Kidney capillary endothelial cell (primary cell): ENCODE measurements at regions not wholly inside any gene's neighbourhood (a gene's known extent, or its start where the extent isn't known, plus 50 kb on each side); places are given as distances from the start of the nearest gene placed in this dataset.

ENCODE experiments used
- DNase-seq: peaks from one replicate; pipeline ENCODE4 v3.0.0-alpha.2; 2018; ENCODE audit warnings: low spot score

DNA sequence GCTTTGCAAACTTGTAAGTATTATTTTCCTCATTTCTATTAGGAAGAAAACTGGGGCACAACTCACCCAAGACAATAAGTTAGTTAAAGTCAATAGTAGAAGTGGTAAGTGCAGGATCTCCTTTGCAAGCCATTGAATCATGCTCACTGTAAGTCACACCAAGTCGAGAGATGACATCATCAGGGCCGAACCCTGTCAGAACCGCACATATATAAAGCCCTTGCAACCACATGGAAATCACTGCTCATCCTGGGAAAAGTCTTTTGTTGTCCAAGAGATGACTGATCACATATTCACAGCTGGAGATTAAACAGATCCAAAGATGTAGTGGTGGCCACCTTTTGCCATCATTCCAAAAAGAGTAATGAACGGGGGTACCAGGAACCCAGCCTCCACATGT lies 484.8 kb upstream of the ID2 start:
- DNase-seq = no peak

DNA sequence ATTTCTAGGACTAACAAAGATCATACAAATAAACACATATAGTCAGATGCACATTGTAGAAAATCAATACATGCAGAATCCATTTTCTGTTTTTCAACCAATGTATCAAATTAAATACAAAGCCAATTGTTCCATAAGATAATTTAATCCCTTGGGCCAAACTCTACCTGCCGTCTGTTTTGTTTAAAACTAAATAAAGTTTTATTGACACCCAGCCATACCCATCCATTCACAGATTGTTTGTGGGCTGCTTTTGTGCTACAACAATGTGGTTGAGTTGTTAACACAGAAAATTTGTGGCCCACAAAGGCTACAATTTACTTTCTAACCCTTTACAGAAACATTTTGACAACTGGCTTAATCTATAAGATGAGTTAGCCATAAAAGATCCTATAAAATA lies 484.0 kb upstream of the ID2 start:
- no peak for DNase-seq

DNA sequence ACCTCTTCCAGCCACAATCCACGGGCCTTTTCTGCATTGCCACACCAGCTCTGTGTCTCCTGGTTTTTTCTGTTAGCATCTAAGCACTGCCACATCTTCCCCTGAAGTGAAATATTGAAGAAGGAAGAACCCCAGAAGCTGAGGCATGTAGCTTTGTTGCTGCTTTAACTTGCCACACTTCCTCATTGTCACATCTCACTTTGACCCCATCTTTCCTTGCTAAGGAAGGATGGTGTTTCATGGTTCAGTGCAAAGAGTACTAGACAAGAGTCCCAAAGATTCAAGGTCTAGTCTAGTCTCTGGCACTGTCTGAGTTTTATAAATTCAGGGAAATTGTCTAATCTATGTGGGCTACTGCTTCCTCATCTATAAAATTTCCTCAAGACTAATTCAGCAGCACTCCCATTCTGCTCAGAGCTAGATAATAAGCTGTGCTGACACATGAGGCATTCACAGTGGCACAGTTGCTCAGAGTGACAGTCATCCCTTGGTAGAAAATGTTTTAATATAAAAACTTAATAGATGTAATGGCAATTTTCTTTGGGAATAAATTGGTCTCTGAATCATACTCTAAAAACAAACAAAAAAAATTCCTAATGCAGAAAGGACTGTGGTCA lies 483.0 kb upstream of the ID2 start:
- no peak for DNase-seq

DNA sequence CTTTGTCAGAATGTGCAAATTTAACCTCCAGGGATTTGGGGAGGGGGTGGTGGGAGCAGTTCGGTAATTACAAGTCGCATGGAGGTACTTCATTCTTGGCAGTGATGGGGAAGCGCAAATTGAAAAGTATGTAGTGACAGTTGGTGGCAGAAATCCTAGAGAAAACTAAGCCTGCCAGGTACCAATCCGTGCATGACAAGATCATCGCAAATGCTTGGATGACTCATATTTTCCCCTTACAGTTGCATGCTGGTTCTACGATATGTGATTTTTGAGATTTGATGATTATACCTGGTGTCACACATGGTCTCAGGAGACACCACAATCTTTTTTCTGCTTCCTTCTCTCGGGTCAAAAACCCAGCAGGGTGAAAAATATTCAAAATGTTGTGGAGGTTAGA lies 479.7 kb upstream of the ID2 start:
- DNase-seq = no peak

DNA sequence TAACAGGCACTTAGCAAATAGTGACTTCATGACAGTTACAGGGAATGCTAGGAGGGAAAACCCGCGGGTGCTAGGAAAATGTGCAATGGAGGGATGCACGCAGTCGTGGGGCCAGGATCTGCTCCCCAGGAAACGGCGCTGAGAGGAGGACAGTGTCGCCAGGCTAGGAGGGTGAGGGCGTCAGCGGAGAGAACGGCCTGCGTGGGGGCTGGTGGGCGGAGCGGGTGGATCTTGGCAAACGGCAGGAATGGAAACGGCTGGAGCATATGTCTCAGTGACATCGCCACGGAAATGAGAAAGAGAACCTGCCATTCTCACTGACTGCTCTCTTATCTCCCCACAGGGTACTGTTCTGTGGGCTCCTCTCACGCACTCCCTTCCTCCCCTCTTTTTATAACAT lies 478.5 kb upstream of the ID2 start:
- no peak for DNase-seq

DNA sequence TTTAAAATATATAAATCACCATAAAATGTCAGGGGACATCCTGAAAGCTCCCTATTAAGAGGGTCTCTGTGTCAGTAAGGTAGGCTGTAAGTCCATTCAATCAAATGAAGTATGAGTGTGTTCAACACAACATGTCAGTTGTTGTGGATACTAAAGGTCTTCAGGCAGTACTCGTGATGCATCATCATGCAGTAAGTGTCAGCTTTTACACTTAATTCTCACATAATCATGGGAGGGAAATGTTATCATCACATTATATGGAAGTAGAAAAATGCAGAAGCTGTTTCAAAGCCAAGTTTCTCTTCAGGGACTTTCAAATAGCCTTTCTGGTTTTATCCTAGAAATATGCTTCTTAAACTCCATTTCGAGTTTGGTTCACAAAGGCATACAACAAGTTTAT lies 477.1 kb upstream of the ID2 start:
- DNase-seq = no peak

DNA sequence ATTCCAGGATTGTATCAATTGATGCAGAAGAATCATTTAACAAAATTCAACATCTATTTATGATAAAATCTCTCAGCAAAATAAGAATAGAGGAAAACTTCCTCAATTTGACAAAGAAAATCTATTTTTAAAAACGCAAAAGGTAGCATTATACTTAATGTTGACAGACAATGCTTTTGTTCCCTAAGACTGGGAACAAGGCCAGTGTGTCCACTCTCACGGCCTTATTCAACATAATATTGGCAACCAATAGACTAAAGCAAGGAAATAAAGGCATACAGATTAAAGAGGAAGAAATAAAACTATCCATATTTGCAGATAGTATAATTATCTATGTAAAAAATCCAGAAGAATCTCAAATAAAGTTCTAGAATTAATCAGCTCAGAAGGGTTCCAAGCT lies 472.4 kb upstream of the ID2 start:
- DNase-seq = no peak

DNA sequence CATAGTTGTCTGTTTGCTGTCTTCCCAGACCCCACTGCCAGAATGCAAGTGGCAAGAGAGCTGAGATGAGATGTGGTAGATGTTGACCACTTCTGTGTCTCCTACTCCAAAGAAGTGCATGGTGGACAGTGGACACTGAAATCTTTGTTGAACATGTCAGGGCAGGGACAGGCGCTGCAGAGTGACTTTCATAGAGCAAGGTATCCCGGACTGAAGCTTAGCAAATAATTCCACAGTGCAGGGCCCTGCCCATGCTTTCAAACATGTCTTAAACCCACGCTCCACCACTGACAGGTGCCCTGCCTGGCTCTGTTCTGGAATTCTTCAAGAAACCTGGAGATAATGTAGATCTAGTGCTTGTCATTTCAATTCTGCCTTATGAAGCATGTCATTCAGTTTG lies 470.5 kb upstream of the ID2 start:
- no peak for DNase-seq

DNA sequence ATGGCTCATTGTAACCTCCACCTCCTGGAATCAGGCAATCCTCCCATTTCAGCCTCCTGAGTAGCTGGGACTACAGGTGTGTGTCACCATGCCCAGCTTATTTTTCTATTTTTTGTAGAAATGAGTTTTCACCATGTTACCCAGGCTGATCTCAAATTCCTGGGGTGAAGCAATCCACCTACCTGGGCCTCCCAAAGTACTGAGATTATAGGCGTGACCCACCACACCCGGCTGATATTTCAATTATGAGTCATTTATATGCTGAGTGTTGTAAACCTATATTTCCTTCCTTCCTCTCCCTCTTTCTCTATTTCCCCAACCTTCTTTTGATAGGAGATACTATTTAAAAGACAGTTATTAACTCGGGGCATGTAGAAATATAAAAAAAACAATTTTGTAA lies 469.6 kb upstream of the ID2 start:
- no peak for DNase-seq

DNA sequence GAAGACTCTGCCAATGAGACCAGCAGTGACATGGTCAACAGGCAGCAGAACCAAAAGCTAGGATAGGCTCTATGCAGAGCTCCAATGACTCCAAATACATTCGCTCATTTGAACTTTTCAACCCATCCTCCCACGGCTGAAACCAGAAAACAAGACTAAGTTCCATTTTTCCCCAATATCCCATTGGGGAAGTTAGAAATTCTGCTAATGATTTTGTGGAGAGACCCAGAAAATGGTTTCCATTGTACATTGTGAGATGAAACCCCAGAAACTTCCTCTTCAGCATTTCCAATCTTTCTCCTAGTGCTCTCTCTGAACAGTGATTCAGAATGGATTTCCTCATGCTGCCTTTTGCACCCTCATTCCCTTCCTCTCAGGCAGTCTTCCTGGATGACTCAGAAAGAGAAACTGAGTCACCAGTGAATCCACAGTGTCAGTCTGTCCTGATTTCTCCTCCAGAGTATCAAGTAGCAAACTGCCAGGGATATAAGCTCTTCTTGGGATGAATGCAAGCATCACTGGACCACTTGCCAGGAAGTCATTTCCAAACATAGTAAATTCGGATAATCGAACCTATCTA lies 467.7 kb upstream of the ID2 start:
- no peak for DNase-seq

DNA sequence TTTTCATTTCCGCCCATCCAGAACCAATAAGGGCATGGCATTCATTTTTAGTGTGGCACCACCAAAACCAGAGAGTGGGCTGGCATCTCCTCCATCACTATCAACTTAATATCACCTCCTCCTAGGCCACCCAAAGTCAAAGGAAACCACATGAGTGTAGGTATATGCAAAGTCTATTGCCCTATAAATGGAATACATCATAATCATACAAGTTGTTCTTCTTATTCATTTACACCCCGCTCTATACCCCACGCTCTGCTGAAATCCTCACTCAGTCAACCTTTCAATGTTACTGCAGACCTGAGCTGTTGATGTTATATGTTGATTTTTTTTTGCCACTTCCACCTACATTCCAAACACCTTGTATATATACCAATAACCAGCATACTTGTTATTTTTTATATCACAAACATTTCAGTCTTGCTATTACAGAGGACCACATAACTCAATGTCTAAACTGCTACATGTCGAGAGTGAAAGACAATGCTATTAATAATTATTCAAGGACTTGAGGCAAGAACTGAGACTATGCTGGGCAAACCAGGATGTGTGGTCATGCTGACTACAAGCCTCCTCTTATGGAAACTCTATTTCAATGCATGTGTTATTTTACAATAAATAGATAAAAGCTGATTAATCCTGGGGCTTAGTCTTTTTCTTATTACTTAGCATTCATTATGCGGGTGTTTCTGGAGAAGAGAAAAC lies 466.5 kb upstream of the ID2 start:
- DNase-seq = no peak

DNA sequence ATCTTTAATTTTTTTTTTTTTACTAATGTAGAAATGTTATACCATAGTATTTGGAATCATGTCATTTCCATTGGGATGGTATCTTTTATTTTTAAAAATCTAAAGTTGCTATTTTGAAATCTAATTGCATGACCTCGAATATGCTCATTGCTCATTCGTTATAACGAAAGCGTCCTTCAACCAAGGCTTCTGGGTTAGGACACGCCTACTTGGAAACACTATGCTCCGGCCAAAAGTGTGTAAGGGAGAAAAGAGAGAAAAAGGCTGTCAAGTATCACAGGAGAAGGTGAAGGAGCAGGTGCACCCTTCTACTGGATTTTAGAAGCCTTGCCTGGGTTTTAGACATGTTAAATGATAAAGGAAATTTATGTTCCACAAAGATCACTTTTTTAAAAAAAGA lies 465.9 kb upstream of the ID2 start:
- DNase-seq = no peak

DNA sequence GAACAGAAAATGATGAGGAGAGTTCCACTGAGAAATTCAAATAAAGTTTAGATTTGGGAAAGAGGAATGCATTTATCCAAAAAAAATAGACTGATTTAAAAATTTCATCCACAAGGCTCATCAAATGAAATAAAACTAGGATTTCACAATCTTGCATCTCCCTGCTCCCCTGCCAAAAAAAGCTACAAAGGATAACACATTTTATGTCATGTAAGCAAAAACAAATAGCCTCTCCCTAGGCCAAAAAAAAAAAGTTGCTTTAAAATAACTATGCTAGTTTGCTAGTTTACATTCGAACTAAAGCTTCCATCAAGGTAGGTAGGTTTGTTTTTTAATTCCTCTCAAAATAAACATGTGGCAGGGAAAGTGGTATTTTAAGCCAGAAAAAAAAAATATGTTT lies 465.5 kb upstream of the ID2 start:
- no peak for DNase-seq

DNA sequence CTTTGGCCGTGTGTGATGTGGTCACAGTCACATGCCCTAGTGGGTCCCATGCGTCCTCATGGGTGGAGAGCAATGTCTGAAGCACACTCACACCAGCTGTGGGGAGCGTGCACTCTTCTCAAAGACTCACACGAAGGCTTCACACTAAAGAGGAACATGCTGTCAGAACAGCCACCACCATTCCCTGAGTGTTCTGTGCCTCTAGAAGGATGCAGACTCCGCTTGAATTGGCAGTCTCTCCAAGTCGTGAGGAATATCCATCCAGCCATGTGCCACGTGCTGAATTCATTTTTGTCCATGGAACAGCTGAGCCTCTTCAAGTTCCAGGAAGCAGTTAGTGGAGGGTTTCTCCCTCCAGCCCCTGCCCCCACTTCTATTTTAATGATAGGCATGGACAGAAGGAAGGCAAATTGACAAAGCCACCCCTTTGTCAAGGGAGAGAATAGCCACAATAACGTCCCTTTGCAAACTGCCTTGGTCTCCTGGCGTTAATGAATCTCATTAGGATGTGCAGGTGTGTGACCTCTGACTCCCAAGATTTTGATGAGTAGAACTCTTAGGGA lies 464.3 kb upstream of the ID2 start:
- no peak for DNase-seq

DNA sequence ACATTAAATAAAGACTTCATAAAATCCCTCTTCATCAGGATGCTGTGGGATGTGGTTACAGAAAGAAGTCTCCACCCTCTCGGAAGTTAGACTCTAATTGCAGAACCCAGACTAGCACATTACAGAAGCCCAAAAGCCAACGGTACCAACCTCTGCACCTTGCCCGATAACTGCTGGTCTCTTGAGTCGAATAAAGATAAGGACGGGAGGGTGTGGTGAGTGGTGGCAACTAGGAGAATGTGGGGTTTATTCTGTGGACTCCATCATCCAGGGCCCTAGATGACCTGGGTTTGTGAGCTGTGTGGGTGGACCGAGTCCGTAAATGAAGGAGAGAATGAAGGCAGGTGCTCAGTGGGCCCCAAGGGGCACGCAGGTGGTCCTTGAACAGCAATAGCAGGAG lies 462.8 kb upstream of the ID2 start:
- DNase-seq = no peak

DNA sequence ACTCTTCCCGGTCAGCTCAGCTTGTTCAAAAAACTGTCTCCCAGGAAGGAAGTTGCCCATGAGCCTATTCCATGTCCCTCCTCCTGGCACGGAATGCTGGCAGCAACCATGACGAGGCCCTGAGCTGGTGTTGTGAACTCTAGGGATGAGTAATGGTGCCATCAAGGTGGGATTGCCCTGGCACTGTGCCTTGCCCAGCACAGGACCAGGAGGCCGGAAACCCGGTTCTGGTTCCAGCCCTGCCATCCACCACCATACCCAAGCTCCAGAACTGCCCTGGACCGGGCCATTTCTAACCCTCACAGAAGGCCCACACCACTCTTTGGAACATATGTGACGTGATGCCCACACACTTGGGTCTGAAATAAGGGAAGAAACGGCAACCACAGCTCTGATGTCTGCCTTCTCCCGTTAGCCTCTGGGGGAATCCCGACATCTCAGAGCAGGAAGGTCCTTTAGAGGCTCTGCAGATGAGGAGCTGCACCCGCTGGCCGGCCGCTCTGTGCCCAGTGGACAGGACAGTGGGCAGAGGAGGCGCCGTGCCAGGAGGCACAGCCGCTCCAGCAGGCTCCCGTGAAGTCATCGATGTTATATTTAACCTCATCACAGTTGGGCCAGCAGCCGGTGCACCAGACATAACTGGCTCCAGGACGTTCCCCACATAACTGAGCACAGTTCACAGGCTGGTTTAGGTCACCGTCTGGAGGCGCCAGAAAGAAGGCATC lies 462.1 kb upstream of the ID2 start:
- no peak for DNase-seq

DNA sequence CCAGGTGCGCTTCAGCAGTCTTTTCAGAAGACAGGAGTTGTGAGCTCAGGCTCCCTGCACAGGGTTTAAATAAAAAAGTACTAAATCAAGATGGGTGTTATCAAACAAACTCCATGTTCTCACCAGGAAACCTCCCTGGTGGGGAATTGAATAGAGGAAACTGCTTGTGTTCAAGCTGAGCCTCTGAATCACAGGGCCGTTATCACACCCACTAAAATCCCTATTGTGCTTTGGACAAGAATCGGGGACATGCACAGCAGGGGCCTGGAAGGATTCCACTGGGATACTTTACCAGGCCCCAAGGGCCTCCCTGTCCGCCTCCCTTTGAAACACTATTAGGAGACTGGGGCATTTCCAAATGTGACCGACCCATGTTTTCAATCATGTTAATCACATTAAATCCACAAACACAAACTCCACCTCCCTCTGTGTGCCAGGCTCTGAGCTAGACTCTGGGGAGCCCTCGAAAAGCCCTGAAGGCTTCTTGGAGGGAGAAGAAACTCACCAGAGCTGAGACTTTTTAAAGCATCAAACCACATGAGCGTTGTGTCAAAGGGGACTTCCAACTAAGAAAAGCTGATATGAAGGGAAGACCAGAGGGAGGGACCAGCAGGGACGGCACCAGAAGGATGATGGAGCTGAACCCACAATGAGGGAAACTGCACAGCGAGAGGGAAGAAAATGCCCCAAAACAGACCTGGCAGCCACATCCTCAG lies 458.7 kb upstream of the ID2 start:
- DNase-seq = no peak

DNA sequence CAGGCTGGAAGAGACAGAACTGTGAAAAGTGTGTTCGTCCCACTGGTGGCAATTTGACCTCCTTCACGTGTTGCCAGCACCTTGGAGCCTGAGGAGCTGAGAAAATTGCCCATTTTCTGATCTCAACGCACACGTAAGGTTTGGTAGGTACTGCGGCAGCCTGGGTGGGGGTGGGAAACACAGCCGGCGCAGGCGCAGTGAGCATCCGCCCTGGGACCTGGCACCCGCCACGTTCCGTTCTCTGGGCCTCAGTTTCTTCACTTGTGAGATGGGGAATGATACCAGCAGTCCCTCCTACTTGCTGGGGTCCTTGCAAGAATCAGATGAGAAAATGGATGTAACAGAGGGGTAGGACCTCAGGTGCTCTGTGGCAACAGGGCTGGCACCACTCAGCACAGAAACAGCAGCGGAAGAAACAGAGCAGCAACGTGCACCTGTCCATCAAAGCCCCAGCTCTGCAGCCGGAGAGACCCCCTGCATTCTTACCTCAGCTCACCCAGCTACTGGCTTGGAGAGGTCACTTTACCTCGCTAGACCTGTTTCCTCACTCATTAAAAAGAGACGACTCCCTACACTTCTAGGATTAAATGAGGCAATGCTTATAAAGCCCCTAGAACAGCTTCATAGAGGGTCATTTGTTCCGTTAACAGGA lies 458.0 kb upstream of the ID2 start:
- no peak for DNase-seq

DNA sequence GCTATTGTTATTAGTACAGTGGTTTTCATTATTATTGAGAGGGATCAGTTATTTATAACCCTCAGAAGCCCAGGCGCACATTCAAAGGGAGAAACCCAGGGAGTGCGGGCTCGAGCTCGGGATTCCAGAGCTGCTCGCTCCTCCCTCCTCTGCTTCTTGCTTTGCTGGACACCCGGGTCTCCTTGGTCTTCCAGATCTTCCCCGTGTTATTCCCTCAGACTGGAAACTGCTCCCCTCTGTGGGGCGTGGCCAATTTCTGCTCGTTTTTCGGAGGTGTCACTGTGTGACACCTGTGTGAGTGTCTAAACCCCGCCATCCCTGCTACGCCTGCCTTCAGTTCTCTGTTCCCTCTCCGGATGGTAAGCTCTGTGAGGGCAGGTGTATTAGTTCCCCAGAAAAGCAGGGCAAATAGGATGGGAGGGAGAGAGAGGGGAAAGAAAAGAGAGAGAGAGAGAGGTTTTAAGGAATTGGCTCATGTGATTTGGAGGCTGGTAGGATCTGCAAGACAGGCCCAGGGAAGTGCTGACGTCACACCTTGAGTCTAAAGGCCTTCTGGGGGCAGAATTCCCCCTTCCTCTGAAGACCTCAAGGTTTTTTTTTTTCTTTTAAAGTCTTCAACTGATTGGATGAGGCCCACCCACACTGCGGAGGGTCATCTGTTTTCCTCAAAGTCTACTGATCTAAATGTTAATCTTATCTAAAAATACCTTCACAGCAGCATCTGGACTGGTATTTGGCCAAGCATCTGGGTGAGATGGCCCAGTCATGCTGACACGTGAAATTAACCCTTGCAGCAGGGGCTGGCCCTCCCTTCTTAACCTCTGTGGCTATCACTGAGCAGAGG lies 457.3 kb upstream of the ID2 start:
- no peak for DNase-seq

DNA sequence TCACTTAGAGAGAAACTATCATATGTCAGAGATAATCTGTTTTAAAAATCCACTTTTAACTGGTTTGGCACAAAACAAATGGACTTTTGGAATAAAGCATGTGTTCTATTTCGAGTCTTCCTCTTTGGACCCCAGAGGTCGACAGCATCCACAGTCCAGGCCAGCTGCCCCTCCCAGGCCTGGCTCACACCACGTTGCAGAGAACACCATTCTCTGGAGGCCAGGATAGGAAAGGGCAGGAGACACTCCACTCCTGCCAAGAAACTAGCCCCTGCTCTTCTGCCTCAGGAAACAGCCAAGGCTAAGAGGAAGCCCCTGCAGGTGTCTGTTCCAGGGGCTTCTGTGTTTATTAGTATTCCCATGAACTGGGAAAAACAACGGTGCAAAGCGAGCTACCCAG lies 456.6 kb upstream of the ID2 start:
- no peak for DNase-seq

DNA sequence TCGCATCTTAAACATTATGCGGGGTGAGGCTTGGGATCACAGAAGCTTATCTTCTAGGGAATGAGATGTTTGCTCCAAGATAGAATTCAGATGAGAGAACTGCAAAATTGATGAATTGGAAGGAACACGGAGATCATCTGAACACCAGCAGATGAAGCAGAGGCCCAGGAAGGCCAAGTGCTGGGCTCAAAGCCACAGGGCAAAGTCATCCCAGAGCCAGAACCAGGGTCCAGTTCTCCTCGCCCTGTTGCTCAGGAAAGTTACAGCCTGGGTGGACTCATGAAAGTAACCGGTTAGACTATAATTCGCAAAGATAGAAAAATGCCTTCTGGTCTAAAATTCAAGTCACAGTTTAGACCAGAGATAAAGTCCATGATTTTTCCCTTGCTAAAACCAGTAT lies 456.1 kb upstream of the ID2 start:
- no peak for DNase-seq
